Activated T-helper 9 cell treated with anti-CD3 and anti-CD28 coated beads, Interleukin-2, amount 50 U/mL, for 16 hours (primary cell): ENCODE measurements at regions not wholly inside any gene's neighbourhood (a gene's known extent, or its start where the extent isn't known, plus 50 kb on each side); places are given as distances from the start of the nearest gene placed in this dataset.
"Not testable (repeated sequence)": the region's sequence is repeated elsewhere in the genome, so short reads cannot be mapped to it uniquely, and the experiment has no call there.

Source experiments
- DNase-seq: peaks from one replicate; pipeline ENCODE4 v3.0.0-alpha.2; 2020; ENCODE audit warnings: low read depth

DNA sequence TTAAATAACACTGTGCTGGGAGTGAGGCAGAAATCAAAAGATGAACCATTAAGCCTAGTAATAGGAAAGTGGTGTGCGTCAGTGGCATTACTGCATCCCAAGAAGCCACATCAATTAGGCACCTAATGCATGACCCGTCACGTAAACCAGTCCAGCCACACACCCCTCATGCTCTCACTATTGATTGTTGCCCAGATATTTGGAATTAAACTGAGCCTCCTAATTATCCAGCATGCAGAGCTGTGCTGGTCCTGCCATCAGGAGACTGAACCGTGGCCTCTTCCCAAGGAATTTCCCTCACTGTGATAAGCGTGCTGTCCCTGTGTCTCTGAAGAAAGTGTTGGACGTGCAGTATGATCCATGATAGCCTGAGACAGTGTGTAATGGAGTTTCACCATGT is 270.6 kb upstream of the SLC14A2 start:
- DNase-seq = not testable (repeated sequence)

GRCh38 chr18:45349019-45349418 is 266.3 kb upstream of the SLC14A2 start:
- no peak for DNase-seq

DNA sequence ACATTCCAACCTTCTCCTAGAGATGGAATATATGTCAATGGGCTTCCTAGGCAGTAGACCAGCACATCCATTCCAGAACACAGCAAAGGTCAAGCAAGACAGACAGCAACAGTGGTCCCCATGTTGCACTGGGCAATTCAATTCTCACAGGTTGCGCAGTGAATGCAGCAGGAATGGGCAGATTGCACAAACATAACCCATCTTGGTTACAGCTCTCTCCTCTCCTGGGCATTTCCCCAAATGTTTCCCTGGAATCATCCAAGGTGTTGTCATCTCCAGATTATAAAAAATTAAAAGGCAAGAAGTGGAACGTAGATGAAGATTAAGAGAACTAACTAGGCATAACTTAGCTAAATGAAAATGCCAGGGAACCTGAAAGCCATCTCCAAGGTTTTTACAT is 265.8 kb upstream of the SLC14A2 start:
- DNase-seq = no peak

- no peak for DNase-seq
Measured at GRCh38 chr18:45350404-45351156, 264.7 kb upstream of the SLC14A2 start.

DNA sequence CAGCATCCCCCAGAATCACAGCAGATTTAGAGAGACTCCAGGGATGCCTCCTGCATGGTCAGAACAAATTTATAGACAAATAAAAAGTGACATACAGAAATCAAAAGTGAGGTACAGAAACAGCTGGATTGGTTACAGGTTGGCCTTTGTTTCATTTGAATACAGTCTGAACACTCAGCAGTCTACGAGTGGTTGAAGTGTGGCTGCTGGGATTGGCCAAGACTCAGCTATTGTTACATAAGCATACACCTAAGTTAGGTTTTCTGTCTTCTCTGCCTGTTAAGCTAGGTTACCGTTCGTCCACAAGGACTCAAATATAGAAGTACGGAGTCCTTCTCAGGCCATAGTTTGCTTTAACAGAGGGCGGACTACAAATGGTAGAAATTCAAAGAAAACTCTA is 262.4 kb upstream of the SLC14A2 start:
- no peak for DNase-seq

- no peak for DNase-seq
Measured at GRCh38 chr18:45353530-45353929, 261.7 kb upstream of the SLC14A2 start.

DNA sequence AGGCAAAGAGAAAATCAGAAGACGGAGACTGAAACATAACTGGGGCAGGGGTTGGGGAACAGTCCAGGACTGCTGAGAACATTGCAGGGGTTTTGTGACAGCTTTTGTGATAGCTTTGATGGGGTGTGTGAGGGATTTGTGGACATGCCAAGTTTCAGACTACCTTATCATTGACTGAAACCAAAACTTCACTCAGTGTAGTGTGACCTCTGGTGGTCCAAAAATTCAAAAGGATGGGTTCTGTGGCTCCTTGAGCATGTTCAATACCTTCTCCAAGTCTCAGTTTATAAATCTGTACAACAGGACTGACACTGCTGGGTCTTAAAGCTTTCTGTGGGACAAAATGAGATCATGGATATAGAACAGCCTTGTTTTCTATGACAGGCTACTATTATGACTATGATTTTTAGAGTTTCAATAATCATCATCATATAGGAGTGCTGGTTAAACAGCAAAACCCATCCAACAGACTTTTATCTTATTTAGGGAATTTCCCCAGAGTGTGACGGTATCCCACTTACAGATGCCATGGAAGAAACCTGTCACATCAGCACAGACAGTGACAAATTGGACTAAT is 259.2 kb upstream of the SLC14A2 start:
- no peak for DNase-seq

GRCh38 chr18:45357686-45358470 is 257.4 kb upstream of the SLC14A2 start:
- DNase-seq = no peak

- DNase-seq = no peak
Measured at GRCh38 chr18:45359275-45360009, 255.8 kb upstream of the SLC14A2 start.

- no peak for DNase-seq
Measured at GRCh38 chr18:45361125-45361851, 254.0 kb upstream of the SLC14A2 start.

GRCh38 chr18:45363196-45363595 is 252.1 kb upstream of the SLC14A2 start:
- no peak for DNase-seq

DNA sequence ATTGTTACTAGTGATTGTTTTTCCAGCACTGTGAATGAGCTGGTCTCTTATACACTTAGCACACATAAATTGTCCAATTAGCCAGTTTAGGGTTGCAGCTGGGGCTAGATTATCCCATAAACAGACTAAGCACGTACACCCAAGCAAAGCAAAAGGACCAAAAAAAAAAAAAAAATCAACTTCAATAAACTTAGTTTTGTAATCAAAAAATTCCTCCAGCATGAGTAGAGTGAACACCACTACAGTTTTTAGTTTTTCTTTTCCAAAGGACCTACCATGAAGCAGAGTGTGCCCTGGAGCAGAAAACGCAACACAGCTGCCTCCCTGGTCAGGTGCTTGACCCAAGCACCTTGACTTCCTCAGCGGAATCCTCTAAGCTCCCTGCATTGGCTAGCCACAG is 249.4 kb upstream of the SLC14A2 start:
- DNase-seq = no peak

DNA sequence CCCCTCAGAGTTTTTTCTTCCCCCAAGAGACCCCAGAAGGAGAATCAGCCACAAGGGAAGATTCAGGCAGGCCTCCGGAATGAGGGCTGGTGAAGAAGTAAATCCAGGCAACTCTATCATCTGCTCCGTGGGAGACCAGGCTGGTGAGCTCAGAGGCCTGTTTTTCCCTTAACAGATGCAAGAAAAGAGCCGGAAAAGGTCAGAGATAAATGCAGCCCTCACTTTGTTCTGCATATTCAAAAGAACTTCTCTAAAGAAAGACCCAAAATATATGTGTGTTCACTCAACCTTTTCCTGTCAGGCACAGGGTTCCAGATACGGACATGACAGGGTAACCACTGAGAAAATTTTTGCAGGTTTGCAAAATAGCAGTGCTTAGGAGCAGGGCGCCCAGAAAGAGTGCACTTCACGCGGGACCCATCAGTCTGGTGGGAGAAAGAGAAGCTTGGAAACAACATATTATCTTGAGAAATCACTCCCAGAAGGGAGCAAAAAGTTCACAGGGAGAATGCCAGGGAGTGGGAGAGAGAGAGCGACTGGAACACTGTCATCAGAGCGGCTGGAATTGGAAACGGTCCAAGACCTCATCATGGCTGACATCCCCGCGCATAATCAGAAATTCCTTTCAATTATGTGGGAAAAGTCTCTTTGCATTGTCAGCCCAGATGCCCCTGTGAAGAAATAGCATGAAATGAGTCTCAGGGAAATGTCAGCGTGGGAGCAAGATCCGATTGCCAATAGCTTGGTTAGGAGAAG is 244.8 kb upstream of the SLC14A2 start:
- no peak for DNase-seq

DNA sequence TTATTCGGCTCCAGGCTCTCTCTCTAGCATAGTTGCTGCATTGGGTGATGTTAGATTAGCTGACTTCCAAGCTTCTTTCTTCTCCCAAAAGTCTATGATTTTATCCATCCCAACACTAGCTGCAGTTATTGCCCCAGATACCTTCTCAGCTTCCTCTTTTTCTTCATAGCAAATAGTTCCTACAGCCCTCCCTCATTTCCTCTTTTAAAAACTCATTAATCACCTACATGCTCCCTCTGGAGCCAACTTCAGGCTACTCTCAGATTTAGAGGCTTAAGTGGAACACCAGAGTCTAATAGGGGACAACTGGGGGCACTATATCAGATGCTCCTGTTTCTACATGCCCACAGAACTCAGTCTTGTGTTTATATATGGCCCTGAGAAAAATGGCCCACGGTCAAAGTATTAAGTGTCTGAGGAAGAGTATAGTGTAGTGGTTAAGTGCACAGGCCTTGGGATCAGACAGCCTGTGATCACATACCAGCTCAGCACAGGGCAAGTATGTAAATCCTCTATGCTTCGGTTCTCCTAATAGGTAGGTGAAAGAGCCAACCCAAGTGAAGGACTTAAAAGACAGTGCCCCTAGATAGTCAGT is 241.9 kb upstream of the SLC14A2 start:
- DNase-seq = no peak

DNA sequence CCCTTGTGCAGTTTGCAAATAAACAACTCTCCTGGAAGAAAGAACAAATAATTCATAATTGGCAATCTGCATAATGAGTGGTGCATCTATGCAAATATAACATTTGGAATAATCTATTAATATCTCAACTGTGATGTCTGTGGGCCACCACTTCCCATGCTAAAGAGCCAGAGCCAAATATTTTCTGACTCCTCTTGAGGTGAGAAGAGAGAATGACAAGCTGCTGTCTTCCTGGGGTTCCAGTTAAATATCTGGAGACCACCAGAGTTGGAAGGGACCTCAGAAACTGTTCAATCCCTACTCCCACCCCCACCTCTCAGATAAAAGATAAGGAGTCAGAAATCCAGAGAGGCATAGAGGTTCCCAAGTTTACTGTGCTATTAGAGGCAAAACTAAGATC is 241.0 kb upstream of the SLC14A2 start:
- DNase-seq = no peak

GRCh38 chr18:45374878-45375630 is 240.2 kb upstream of the SLC14A2 start:
- no peak for DNase-seq

DNA sequence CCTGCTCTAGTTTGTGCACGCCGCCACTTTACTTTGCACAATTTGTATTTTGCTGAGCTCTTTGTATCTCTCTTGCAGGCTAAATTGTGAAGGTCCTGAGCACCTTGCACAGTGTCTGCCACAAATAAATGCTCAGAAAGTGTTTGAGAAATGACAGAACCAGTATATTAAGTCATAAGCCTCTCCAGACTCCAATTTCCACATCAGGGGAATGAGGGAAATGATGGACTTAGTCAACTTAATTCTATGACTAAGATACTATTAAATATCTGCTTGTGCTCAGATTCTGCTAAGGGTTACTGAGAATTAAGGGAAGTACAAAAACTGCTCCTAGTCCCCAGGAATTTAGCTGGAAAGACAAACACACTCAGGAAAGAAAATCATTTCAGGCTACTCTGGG is 239.1 kb upstream of the SLC14A2 start:
- no peak for DNase-seq

- no peak for DNase-seq
Measured at GRCh38 chr18:45378308-45378707, 237.0 kb upstream of the SLC14A2 start.

DNA sequence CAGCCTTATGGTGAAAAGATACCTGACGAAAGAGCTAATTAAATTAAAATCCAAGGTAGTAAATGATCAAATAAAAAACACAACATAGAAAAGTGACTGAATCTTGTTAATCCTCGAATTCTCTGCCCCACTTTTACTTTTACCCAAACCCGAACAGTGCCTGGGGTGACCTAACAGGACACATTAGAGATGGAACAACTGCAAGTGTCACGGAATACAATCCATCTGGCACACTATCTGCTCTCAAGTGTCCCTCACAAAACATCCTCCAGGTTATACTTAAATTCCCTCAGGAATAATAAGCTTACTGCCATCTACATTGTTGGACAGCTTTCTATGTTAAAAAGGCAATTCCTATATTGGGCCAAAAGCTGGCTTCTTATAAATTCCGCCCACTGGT is 236.3 kb upstream of the SLC14A2 start:
- no peak for DNase-seq

GRCh38 chr18:45379903-45380302 is 235.4 kb upstream of the SLC14A2 start:
- no peak for DNase-seq
